GM21515 (cell line): ENCODE measurements at regions not wholly inside any gene's neighbourhood (a gene's known extent, or its start where the extent isn't known, plus 50 kb on each side); places are given as distances from the start of the nearest gene placed in this dataset.
"Not testable (repeated sequence)": the region's sequence is repeated elsewhere in the genome, so short reads cannot be mapped to it uniquely, and the experiment has no call there.

Experiments
- ATAC-seq: cut with Tn5 transposase; IDR thresholded peaks from one replicate; pipeline ENCODE4 v1.9.1; 2021; ENCODE audit not compliant: unreplicated experiment

GRCh38 chr10:90018819-90019218 is 317.4 kb downstream of the KIF20B start:
- peak; percentile 62 for ATAC-seq

GRCh38 chr10:90020506-90020905 is 319.1 kb downstream of the KIF20B start:
- ATAC-seq, result no peak

DNA sequence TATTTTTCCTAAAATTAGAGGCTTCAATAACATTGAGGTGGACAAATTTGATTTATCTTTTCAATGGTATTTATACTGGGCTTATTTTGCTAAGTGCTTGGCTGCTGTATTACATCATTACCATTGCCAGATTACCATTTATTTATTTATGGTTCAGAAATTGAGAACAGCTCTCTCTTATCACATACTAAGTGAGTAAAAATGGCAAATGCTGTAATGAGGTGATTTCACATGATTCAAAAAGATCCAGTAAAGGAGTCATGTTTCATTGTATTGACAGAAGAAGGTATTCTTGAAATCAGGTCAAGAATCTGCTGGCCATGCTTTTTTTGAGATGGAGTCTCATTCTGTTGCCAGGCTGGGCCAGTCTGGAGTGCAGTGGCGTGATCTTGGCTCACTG is 322.6 kb downstream of the KIF20B start:
- no peak for ATAC-seq

DNA sequence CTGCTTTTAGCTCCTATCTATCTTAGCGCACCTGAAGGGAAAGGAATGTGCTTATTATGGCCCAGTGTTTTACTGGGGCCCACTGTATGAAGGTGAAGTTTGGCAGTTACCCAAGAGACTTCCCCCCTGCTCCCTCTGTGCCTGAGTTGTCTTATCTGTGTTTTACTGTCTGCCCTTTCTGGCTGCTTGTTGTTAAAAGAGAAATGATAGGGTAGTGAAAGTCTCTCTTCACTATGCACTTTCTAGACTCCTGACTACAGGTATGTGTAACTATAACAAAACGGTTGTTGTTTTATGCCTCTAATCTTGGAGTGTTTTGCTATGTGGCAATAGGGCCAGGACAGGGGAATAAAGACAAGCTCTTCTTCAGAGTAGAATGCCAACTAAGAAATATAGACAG is 326.9 kb downstream of the KIF20B start:
- ATAC-seq, result no peak

DNA sequence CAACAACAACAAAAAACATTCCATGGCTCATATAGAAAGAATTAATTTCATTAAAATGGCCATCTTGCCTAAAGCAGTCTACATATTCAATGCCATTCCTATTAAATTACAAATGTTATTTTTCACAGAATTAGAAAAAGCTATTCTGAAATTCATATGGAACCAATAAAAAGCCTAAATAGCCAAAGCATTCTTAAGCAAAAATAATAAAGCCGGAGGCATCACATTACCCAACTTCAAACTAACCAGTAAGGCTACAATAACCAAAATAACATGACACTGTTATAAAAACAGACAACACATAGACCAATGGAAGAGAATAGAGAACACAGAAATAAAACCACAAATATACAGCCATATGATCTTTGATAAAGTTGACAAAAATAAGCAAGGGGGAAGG is 330.4 kb downstream of the KIF20B start:
- no peak for ATAC-seq

- ATAC-seq, result no peak
Observed at GRCh38 chr10:90032519-90032918, 331.1 kb downstream of the KIF20B start.

GRCh38 chr10:90034862-90035261 is 333.5 kb downstream of the KIF20B start:
- ATAC-seq, result not testable (repeated sequence)

DNA sequence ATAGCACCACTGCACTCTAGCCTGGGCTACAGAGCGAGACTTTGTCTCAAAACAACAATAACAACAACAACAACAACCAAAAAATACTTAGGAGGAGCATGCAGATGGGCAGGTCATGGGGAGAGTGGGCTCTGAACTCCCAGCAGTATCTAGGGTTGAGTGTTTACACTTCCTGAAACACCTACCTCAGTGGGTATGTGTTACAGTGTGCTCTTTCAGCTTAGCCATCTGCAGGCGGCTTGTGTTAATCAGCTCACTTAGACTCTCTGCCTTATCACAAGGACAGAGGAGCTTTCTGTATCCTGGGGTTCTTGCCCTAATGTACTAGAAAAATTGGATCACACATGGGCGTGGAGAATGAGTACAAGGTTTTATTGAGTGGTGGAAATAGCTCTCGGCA is 340.2 kb downstream of the KIF20B start:
- no peak for ATAC-seq

GRCh38 chr10:90042075-90042474 is 340.7 kb downstream of the KIF20B start:
- ATAC-seq, result no peak

DNA sequence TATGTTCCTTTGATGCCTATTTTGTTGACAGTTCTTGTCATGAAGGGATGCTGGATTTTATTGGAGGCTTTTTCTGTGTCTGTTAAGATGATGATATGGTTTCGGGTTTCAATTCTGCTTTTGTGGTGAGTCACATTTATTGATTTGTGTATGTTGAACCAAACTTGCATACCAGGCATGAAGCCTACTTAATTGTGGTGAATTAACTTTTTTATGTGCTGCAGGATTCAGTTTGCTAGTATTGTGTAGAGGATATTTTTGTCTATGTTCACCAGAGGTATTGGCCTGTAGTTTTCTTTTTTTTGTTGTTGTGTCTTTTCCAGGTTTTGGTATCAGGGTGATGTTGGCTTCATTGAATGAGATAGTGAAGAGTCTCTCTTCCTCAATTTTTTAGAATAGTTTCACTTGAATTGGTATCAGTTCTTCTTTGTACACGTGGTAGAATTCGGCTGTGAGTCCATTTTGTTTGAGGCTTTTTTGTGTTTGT is 345.9 kb downstream of the KIF20B start:
- peak; percentile 84 for ATAC-seq

- ATAC-seq, result no peak
Observed at GRCh38 chr10:90051053-90051452, 349.7 kb downstream of the KIF20B start.

- ATAC-seq, result no peak
Observed at GRCh38 chr10:90051474-90051873, 350.1 kb downstream of the KIF20B start.

- no peak for ATAC-seq
Observed at GRCh38 chr10:90062786-90063185, 361.4 kb downstream of the KIF20B start.

GRCh38 chr10:90064295-90064694 is 362.9 kb downstream of the KIF20B start:
- no peak for ATAC-seq

DNA sequence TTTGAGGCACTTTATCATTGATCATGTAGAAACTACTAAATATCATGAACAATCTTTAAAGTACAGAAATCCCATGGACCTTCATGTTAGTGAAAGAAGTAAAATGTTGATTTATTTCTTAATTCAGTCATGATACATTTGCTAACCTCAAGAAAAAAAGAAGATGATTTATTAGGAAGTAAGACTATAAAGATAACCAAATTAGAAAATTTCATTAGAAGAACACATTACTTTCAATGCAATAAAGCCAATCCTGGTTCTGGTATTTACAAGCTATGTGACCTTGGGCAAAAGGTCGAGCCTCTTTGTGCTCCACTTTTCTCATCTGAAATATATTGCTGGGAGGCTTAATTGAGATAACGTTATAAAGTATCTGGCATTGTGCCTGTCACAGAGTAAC is 365.0 kb downstream of the KIF20B start:
- no peak for ATAC-seq

GRCh38 chr10:90075995-90076394 is 374.6 kb downstream of the KIF20B start:
- ATAC-seq, result no peak

- ATAC-seq, result no peak
Observed at GRCh38 chr10:90079819-90080218, 378.4 kb downstream of the KIF20B start.

- ATAC-seq, result not testable (repeated sequence)
Observed at GRCh38 chr10:90086606-90087190, 385.3 kb downstream of the KIF20B start.

- peak; percentile 100 for ATAC-seq
Observed at GRCh38 chr10:90087197-90088023, 386.0 kb downstream of the KIF20B start.

- no peak for ATAC-seq
Observed at GRCh38 chr10:90088024-90088317, 386.6 kb downstream of the KIF20B start.

DNA sequence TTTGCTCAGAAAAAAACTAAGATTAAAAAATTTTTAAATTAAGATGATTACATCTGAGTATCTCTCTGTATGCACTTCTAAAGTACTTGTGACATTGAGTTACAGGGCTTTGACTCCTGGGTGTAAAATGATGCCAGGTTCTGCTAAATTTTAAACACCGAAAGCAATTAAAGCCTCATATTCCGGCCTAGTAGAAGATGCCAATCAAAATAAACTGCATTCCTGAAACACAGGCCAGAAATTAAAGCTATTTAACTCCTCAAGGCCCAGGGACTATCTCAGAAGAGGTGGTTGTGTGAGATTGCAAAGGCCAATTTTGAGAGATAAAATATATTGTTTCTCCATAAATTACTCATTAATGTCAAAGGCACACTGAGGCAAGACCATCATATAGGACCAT is 388.3 kb downstream of the KIF20B start:
- ATAC-seq, result no peak

DNA sequence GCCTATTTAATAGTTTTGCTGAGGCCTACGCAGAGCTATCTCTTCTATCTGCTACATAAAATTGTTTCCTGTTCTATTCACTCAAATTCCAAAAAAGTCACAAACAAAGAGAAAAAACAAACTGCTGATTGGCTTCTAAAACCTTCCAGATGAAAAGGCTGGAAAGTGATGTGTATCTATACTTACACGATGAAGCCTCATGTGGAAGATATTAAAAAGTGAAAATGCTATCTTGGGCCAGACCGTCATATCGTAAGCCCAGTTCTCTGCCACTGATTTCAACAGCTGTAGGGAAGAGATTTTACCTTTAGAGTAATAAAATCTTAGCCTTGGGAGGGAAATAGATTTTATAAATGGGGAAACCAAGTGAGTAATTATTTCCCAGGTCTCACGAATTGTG is 394.8 kb downstream of the KIF20B start:
- ATAC-seq, result no peak

GRCh38 chr10:90107581-90107980 is 406.2 kb downstream of the KIF20B start:
- not testable (repeated sequence) for ATAC-seq
